ENCODE measurements at regions not wholly inside any gene's neighbourhood (a gene's known extent, or its start where the extent isn't known, plus 50 kb on each side); places are given as distances from the start of the nearest gene placed in this dataset.
"Not testable (repeated sequence)": the region's sequence is repeated elsewhere in the genome, so short reads cannot be mapped to it uniquely, and the experiment has no call there.

DNA sequence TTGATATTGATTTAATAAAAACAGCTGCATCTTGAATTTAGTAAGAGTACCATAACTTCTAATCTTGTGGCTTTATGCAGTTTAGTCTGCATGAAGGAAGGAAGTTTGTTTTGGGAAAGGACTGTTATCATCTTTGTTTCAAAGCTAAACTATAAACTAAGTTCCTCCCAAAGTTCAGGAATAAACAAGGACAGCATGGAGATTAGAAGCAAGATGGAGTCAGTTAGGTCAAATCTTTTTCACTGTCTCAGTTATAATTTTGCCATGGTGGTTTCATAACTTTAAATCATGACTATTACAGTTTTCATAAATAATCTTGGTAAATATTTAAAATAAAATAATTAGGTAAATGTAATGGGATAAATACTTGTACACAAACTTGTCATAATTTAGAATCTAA lies 189.9 kb upstream of the ETV3 start:
- not testable (repeated sequence) for H3K27ac ChIP-seq (ENCODE audit: low read depth, low read length); H3K27me3 ChIP-seq (ENCODE audit: control insufficient read depth, insufficient read depth, low read length); H3K9ac ChIP-seq (ENCODE audit: low read length); H3K4me3 ChIP-seq (ENCODE audit: low read depth, low read length); H3K36me3 ChIP-seq (ENCODE audit: control insufficient read depth, insufficient read depth, low read length); H3K9me3 ChIP-seq (ENCODE audit: control insufficient read depth, insufficient read depth, low read depth, low read length)
- H3K4me1 ChIP-seq (ENCODE audit: control insufficient read depth, insufficient read depth, low read length) = peaks cover 29% of the 10 kb centered on the region

GRCh38 chr1:157326173-157326859 lies 188.1 kb upstream of the ETV3 start:
- no peaks in the 10 kb centered on the region for H3K36me3 ChIP-seq (ENCODE audit: control insufficient read depth, insufficient read depth, low read length)
- H3K9ac ChIP-seq (ENCODE audit: low read length) = no peak overlapping the region
- no peaks in the 10 kb centered on the region for H3K27me3 ChIP-seq (ENCODE audit: control insufficient read depth, insufficient read depth, low read length)
- peaks cover 11% of the 10 kb centered on the region; the same call in 1 of the 2 replicates for H3K9me3 ChIP-seq (ENCODE audit: control insufficient read depth, insufficient read depth, low read depth, low read length)
- H3K27ac ChIP-seq (ENCODE audit: low read depth, low read length) = peak overlapping the region; percentile 29; the same call in 1 of the 2 replicates
- no peak overlapping the region; the same call in 1 of the 2 replicates for H3K4me3 ChIP-seq (ENCODE audit: low read depth, low read length)
- peaks cover 29% of the 10 kb centered on the region for H3K4me1 ChIP-seq (ENCODE audit: control insufficient read depth, insufficient read depth, low read length)

DNA sequence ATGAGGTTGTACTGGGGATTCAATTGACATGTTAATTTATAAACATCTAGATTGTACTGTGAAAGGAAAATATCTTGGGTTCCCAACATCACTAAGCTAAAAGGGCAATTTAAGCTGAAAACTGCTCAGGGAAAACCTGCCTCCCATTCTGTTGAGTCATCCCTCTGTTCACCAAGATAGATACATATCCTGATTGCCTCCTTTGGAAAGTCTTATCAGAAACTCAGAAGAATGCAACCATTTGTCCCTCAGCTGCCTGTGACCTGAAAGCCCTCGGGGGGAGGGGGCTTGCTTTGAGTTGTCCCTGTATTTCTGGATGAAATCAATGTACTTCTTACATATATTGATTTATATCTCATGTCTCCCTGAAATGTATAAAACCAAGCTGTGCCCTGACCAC lies 187.0 kb upstream of the ETV3 start:
- H3K9ac ChIP-seq (ENCODE audit: low read length) = no peak overlapping the region
- no peaks in the 10 kb centered on the region for H3K27me3 ChIP-seq (ENCODE audit: control insufficient read depth, insufficient read depth, low read length)
- peak overlapping the region; percentile 29; the same call in 1 of the 2 replicates for H3K27ac ChIP-seq (ENCODE audit: low read depth, low read length)
- 0 out of 2 replicates have a peak, but pooled peaks cover 5% of the 10 kb centered on the region for H3K9me3 ChIP-seq (ENCODE audit: control insufficient read depth, insufficient read depth, low read depth, low read length)
- no peak overlapping the region for H3K4me3 ChIP-seq (ENCODE audit: low read depth, low read length)
- no peaks in the 10 kb centered on the region for H3K36me3 ChIP-seq (ENCODE audit: control insufficient read depth, insufficient read depth, low read length)
- peaks cover 29% of the 10 kb centered on the region for H3K4me1 ChIP-seq (ENCODE audit: control insufficient read depth, insufficient read depth, low read length)

DNA sequence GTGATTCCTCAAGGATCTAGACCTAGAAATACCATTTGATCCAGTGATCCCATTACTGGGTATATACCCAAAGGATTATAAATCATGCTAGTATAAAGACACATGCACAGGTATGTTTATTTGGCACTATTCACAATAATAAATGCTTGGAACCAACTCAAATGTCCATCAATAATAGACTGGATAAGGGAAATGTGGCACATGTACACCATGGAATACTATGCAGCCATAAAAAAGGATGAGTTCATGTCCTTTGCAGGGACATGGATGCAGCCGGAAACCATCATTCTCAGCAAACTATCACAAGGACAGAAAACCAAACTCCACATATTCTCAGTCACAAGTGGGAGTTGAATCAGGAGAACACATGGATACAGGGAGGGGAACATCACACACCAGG lies 183.8 kb upstream of the ETV3 start:
- H3K36me3 ChIP-seq (ENCODE audit: control insufficient read depth, insufficient read depth, low read length); H3K27ac ChIP-seq (ENCODE audit: low read depth, low read length); H3K4me3 ChIP-seq (ENCODE audit: low read depth, low read length); H3K27me3 ChIP-seq (ENCODE audit: control insufficient read depth, insufficient read depth, low read length); H3K9ac ChIP-seq (ENCODE audit: low read length): not testable (repeated sequence)
- Histone ChIP-seq H3K9me3 (ENCODE audit: control insufficient read depth, insufficient read depth, low read depth, low read length) (0 out of 2 replicates have a peak, but pooled peaks cover 16% of the 10 kb centered on the region), H3K4me1 (ENCODE audit: control insufficient read depth, insufficient read depth, low read length) (peaks cover 22% of the 10 kb centered on the region)

- Histone ChIP-seq H3K4me1 (ENCODE audit: control insufficient read depth, insufficient read depth, low read length) (no peaks in the 10 kb centered on the region), H3K9ac (ENCODE audit: low read length) (no peak overlapping the region), H3K4me3 (ENCODE audit: low read depth, low read length) (no peak overlapping the region), H3K36me3 (ENCODE audit: control insufficient read depth, insufficient read depth, low read length) (no peaks in the 10 kb centered on the region), H3K27me3 (ENCODE audit: control insufficient read depth, insufficient read depth, low read length) (no peaks in the 10 kb centered on the region), H3K9me3 (ENCODE audit: control insufficient read depth, insufficient read depth, low read depth, low read length) (peaks cover 22% of the 10 kb centered on the region), H3K27ac (ENCODE audit: low read depth, low read length) (no peak overlapping the region)
Measured at GRCh38 chr1:157319567-157319966, 181.4 kb upstream of the ETV3 start.

DNA sequence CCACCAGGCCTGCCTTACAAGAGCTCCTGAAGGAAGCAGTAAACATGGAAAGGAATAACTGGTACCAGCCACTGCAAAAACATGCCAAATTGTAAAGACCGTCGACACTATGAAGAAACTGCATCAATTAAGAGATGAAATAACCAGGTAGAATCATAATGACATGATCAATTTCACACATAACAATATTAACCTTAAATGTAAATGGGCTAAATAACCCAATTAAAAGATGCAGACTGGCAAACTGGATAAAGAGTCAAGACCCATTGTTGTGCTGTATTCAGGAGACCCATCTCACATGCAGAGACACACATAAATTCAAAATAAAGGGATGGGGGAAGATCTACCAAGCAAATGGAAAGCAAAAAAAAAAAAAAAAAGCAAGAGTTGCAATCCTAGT lies 179.0 kb upstream of the ETV3 start:
- H3K9ac ChIP-seq (ENCODE audit: low read length); H3K4me1 ChIP-seq (ENCODE audit: control insufficient read depth, insufficient read depth, low read length); H3K36me3 ChIP-seq (ENCODE audit: control insufficient read depth, insufficient read depth, low read length); H3K27me3 ChIP-seq (ENCODE audit: control insufficient read depth, insufficient read depth, low read length); H3K27ac ChIP-seq (ENCODE audit: low read depth, low read length); H3K4me3 ChIP-seq (ENCODE audit: low read depth, low read length): not testable (repeated sequence)
- H3K9me3 ChIP-seq (ENCODE audit: control insufficient read depth, insufficient read depth, low read depth, low read length) = peaks cover 22% of the 10 kb centered on the region

DNA sequence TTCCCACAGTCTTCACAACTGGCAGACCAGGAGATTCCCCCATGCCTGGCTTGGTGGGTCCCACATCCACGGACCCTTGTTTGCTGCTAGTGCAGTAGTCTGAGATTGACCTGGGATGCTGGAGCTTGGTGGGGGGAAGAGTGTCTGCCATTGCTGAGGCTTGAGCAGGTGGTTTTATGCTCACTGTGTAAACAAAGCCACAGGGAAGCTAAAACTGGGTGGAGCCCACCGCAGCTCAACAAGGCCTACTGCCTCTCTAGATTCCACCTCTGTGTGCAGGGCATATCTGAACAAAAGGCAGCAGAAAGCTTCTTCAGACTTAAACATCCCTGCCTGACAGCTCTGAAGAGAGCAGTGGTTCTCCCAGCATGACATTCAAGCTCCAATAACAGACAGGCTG lies 177.3 kb upstream of the ETV3 start:
- no peaks in the 10 kb centered on the region for H3K27me3 ChIP-seq (ENCODE audit: control insufficient read depth, insufficient read depth, low read length)
- peaks cover 19% of the 10 kb centered on the region for H3K9me3 ChIP-seq (ENCODE audit: control insufficient read depth, insufficient read depth, low read depth, low read length)
- H3K4me1 ChIP-seq (ENCODE audit: control insufficient read depth, insufficient read depth, low read length) = peaks cover 13% of the 10 kb centered on the region

DNA sequence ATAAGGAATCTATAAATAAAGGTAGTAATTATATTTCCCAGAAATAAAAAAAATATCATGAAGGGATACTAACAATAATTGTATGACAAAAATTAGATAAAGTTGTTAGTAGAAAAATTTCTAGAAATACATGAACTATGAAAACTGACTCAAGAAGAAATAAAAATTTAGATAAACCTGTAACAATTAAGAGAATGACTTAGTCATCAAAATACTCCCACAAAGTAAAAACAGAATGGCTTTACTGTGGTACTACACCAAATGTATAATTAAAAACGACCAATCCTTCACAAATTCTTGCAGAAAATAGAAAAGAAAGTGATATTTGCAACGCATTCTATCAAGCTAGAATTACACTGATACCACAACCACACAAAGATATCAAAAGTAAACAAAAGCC lies 176.2 kb upstream of the ETV3 start:
- H3K4me3 ChIP-seq (ENCODE audit: low read depth, low read length) = no peak overlapping the region
- peaks cover 18% of the 10 kb centered on the region for H3K4me1 ChIP-seq (ENCODE audit: control insufficient read depth, insufficient read depth, low read length)
- H3K36me3 ChIP-seq (ENCODE audit: control insufficient read depth, insufficient read depth, low read length) = no peaks in the 10 kb centered on the region
- no peaks in the 10 kb centered on the region for H3K27me3 ChIP-seq (ENCODE audit: control insufficient read depth, insufficient read depth, low read length)
- peaks cover 14% of the 10 kb centered on the region for H3K9me3 ChIP-seq (ENCODE audit: control insufficient read depth, insufficient read depth, low read depth, low read length)
- no peak overlapping the region for H3K27ac ChIP-seq (ENCODE audit: low read depth, low read length)
- no peak overlapping the region for H3K9ac ChIP-seq (ENCODE audit: low read length)

More for the DNA sequence above, 177.3 kb upstream of the ETV3 start:
- Histone ChIP-seq H3K27ac (ENCODE audit: low read depth, low read length) (no peak overlapping the region), H3K4me3 (ENCODE audit: low read depth, low read length) (no peak overlapping the region), H3K36me3 (ENCODE audit: control insufficient read depth, insufficient read depth, low read length) (no peaks in the 10 kb centered on the region), H3K9ac (ENCODE audit: low read length) (no peak overlapping the region)

GRCh38 chr1:157313240-157313807 lies 175.1 kb upstream of the ETV3 start:
- Histone ChIP-seq H3K36me3 (ENCODE audit: control insufficient read depth, insufficient read depth, low read length) (no peaks in the 10 kb centered on the region), H3K27ac (ENCODE audit: low read depth, low read length) (no peak overlapping the region), H3K4me1 (ENCODE audit: control insufficient read depth, insufficient read depth, low read length) (peaks cover 18% of the 10 kb centered on the region), H3K9ac (ENCODE audit: low read length) (no peak overlapping the region), H3K27me3 (ENCODE audit: control insufficient read depth, insufficient read depth, low read length) (no peaks in the 10 kb centered on the region), H3K4me3 (ENCODE audit: low read depth, low read length) (no peak overlapping the region), H3K9me3 (ENCODE audit: control insufficient read depth, insufficient read depth, low read depth, low read length) (peaks cover 9% of the 10 kb centered on the region)

- peaks cover 18% of the 10 kb centered on the region for H3K4me1 ChIP-seq (ENCODE audit: control insufficient read depth, insufficient read depth, low read length)
- H3K27me3 ChIP-seq (ENCODE audit: control insufficient read depth, insufficient read depth, low read length) = no peaks in the 10 kb centered on the region
- no peaks in the 10 kb centered on the region for H3K36me3 ChIP-seq (ENCODE audit: control insufficient read depth, insufficient read depth, low read length)
- peaks cover 6% of the 10 kb centered on the region for H3K9me3 ChIP-seq (ENCODE audit: control insufficient read depth, insufficient read depth, low read depth, low read length)
- no peak overlapping the region for H3K4me3 ChIP-seq (ENCODE audit: low read depth, low read length)
- H3K9ac ChIP-seq (ENCODE audit: low read length) = no peak overlapping the region
- H3K27ac ChIP-seq (ENCODE audit: low read depth, low read length) = no peak overlapping the region
Measured at GRCh38 chr1:157312082-157312812, 174.1 kb upstream of the ETV3 start.

- H3K4me3 ChIP-seq (ENCODE audit: low read depth, low read length) = no peak overlapping the region
- H3K9ac ChIP-seq (ENCODE audit: low read length) = no peak overlapping the region
- no peaks in the 10 kb centered on the region for H3K27me3 ChIP-seq (ENCODE audit: control insufficient read depth, insufficient read depth, low read length)
- H3K4me1 ChIP-seq (ENCODE audit: control insufficient read depth, insufficient read depth, low read length) = peaks cover 18% of the 10 kb centered on the region
- H3K27ac ChIP-seq (ENCODE audit: low read depth, low read length) = no peak overlapping the region
- H3K9me3 ChIP-seq (ENCODE audit: control insufficient read depth, insufficient read depth, low read depth, low read length) = peaks cover 6% of the 10 kb centered on the region
- no peaks in the 10 kb centered on the region for H3K36me3 ChIP-seq (ENCODE audit: control insufficient read depth, insufficient read depth, low read length)
Measured at GRCh38 chr1:157311730-157312081, 173.5 kb upstream of the ETV3 start.

Data from HUES6 (cell line).